ENCODE measurements at regions not wholly inside any gene's neighbourhood (a gene's known extent, or its start where the extent isn't known, plus 50 kb on each side); places are given as distances from the start of the nearest gene placed in this dataset.

GRCh38 chr12:67431411-67432020 lies 162.4 kb downstream of the CAND1 start:
- Histone ChIP-seq H3K36me3 (no peaks in the 10 kb centered on the region), H3K27me3 (no peaks in the 10 kb centered on the region), H3K27ac (peak overlapping the region in 3 of 4 donors; percentile 41 to 62 (median 61)), H3K4me3 (no peak overlapping the region), H3K4me1 (peaks cover 0 to 41% (median 34%) of the 10 kb centered on the region in 4 donors), H3K9me3 (no peaks in the 10 kb centered on the region)
- TF ChIP-seq CTCF (IDR thresholded peaks at IDR 0.05), result no peak
- TF ChIP-seq POLR2AphosphoS5 (IDR thresholded peaks at IDR 0.05), result no peak
- WGBS, 2 donors, result 27 to 57% methylated on average over 6 of the region's 6 CpGs
- DNase-seq, result no peak
- intact Hi-C loops (cut with DNase I), result loop anchor here (5.0 kb wide), 1 partner anchor 511 kb away; no protein-coding TSS in a partner anchor

- intact Hi-C loops (cut with DNase I), result loop anchor here (5.0 kb wide), 1 partner anchor 509 kb away; no protein-coding TSS in a partner anchor
- Histone ChIP-seq H3K36me3 (no peaks in the 10 kb centered on the region), H3K4me1 (peaks cover 0 to 38% (median 28%) of the 10 kb centered on the region in 4 donors), H3K27ac (peak overlapping the region in 1 of 4 donors; percentile 72), H3K4me3 (no peak overlapping the region), H3K27me3 (no peaks in the 10 kb centered on the region), H3K9me3 (no peaks in the 10 kb centered on the region)
- DNase-seq, result no peak
- TF ChIP-seq EP300 (IDR thresholded peaks at IDR 0.05) (no peak), POLR2AphosphoS5 (IDR thresholded peaks at IDR 0.05) (no peak), CTCF (IDR thresholded peaks at IDR 0.05) (no peak), POLR2A (IDR thresholded peaks at IDR 0.05) (no peak)
- 78 to 81% methylated on average over 6 of the region's 6 CpGs for WGBS, 2 donors
Measured at GRCh38 chr12:67433385-67434175, 164.4 kb downstream of the CAND1 start.

- Histone ChIP-seq H3K27ac (peak overlapping the region; percentile 4 to 72 (median 29)), H3K9me3 (no peaks in the 10 kb centered on the region), H3K36me3 (no peaks in the 10 kb centered on the region), H3K27me3 (no peaks in the 10 kb centered on the region), H3K4me3 (no peak overlapping the region), H3K4me1 (peaks cover 0 to 38% (median 27%) of the 10 kb centered on the region in 4 donors)
- intact Hi-C loops (cut with DNase I), result loop anchor here (5.0 kb wide), 1 partner anchor 507 kb away; no protein-coding TSS in a partner anchor
- no peak for DNase-seq
- no peak for TF ChIP-seq POLR2AphosphoS5 (IDR thresholded peaks at IDR 0.05)
- no peak for TF ChIP-seq CTCF (IDR thresholded peaks at IDR 0.05)
- TF ChIP-seq POLR2A (IDR thresholded peaks at IDR 0.05), result no peak
- no peak for TF ChIP-seq EP300 (IDR thresholded peaks at IDR 0.05)
- WGBS, 2 donors, result 14 to 68% methylated on average over 3 of the region's 3 CpGs
Measured at GRCh38 chr12:67434671-67435370, 165.7 kb downstream of the CAND1 start.

- peak overlapping the region in 1 of 4 donors; percentile 72 for H3K27ac ChIP-seq
- no peaks in the 10 kb centered on the region for H3K9me3 ChIP-seq
- H3K4me3 ChIP-seq, result no peak overlapping the region
- TF ChIP-seq CTCF (IDR thresholded peaks at IDR 0.05), result no peak
- no peak for TF ChIP-seq POLR2AphosphoS5 (IDR thresholded peaks at IDR 0.05)
- TF ChIP-seq EP300 (IDR thresholded peaks at IDR 0.05), result no peak
- TF ChIP-seq POLR2A (IDR thresholded peaks at IDR 0.05), result no peak
- intact Hi-C loops (cut with DNase I), result no loop called here
- no peak for DNase-seq
- WGBS, 2 donors, result 14 to 55% methylated on average over 2 of the region's 2 CpGs
- H3K4me1 ChIP-seq, result peaks cover 0 to 29% (median 23%) of the 10 kb centered on the region in 4 donors
- H3K27me3 ChIP-seq, result no peaks in the 10 kb centered on the region
- H3K36me3 ChIP-seq, result no peaks in the 10 kb centered on the region
Measured at GRCh38 chr12:67436230-67436629, 167.1 kb downstream of the CAND1 start.
